ENCODE measurements at regions not wholly inside any gene's neighbourhood (a gene's known extent, or its start where the extent isn't known, plus 50 kb on each side); places are given as distances from the start of the nearest gene placed in this dataset.

DNA sequence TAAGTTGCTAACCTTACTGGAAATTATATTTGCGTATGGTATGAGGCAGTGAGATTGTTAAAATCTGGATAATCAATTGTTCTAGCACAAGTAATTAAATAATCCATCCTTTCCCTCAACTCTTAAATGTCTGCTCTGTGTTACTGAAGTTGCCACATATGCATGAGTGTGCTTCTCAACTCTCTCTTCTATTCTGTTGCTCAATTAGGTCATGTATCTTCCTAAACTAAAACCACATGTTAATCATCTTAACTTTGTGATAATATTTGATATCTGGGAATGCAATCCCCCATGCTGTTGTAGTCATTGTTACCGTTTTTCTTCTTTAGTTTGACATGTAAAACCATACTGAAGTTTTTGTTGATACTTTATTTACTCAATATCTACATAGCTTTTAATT lies 63.5 kb upstream of the STMND1 start:
- H3K27ac ChIP-seq: no peak overlapping the region
- intact Hi-C loops (cut with DNase I): no loop called here
- H3K9ac ChIP-seq (ENCODE audit: low read depth in 2 of 2, low read length in 2 of 2): no peak overlapping the region
- TF ChIP-seq, protein P1, sequence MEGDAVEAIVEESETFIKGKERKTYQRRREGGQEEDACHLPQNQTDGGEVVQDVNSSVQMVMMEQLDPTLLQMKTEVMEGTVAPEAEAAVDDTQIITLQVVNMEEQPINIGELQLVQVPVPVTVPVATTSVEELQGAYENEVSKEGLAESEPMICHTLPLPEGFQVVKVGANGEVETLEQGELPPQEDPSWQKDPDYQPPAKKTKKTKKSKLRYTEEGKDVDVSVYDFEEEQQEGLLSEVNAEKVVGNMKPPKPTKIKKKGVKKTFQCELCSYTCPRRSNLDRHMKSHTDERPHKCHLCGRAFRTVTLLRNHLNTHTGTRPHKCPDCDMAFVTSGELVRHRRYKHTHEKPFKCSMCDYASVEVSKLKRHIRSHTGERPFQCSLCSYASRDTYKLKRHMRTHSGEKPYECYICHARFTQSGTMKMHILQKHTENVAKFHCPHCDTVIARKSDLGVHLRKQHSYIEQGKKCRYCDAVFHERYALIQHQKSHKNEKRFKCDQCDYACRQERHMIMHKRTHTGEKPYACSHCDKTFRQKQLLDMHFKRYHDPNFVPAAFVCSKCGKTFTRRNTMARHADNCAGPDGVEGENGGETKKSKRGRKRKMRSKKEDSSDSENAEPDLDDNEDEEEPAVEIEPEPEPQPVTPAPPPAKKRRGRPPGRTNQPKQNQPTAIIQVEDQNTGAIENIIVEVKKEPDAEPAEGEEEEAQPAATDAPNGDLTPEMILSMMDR (IDR thresholded peaks at IDR 0.05): no peak
- DNase-seq: no peak
- no peak overlapping the region for H3K4me3 ChIP-seq
- H3K36me3 ChIP-seq: no peaks in the 10 kb centered on the region
- no peaks in the 10 kb centered on the region for H3K27me3 ChIP-seq
- no peaks in the 10 kb centered on the region for H3K9me3 ChIP-seq
- H3K4me1 ChIP-seq: no peaks in the 10 kb centered on the region

DNA sequence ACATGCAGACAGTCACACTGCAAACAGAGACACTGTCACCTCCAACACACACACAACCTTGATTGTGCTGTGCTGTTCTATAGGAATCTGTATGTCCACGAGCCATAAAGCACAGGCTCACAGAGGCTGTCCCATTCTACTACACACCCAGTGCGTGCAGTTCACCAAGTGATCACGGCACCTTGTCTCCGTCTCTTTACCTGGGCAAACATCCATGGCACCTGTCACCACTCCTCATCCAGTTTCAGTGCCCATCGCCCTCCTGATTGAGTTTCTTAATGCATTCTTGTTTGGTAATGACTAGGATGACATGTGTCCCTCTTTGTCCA lies 65.8 kb upstream of the STMND1 start:
- Histone ChIP-seq H3K9me3 (no peaks in the 10 kb centered on the region), H3K27ac (no peak overlapping the region), H3K27me3 (no peaks in the 10 kb centered on the region), H3K9ac (ENCODE audit: low read depth in 2 of 2, low read length in 2 of 2) (no peak overlapping the region), H3K4me3 (no peak overlapping the region), H3K36me3 (no peaks in the 10 kb centered on the region), H3K4me1 (no peaks in the 10 kb centered on the region)
- DNase-seq: peak; percentile 34
- TF ChIP-seq, protein P1 (IDR thresholded peaks at IDR 0.05): no peak
- intact Hi-C loops (cut with DNase I): no loop called here

DNA sequence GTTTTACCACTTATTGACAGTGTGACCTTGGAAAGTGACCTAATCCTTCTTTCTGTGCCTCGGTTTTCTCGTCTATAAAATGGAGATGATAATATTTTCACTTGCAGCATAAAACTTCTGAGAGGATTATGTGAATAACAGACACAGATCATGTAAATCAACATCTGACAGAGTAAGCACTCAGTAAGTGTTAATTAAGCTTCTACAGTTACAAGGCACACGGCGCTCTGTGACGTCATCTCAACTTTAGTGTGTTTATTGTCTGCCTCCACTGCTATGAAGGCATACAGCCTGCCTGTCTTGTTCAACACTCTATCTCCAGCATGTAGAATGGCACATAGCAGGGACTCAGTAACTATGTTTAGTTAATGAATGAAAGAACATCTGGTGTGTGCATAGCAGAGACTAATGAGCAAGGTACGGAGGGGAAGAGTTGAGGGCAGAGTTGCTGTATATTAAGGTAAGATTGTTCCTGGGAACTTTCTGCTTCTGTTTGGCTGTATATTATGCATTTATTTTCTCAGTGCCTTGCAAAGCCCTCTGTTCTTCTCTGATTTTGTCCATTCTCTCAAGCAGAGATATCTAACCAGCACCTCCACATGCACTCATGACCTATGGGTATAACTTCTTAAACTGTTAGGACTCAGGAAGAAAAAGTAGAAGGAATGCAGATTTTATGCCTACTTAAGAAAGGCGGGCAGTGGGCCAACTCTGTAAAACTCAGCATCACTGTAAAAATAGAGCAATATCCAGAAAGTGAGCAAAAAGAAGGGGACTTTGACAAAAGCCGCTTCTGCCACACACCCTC lies 66.4 kb upstream of the STMND1 start:
- Histone ChIP-seq H3K4me1 (no peaks in the 10 kb centered on the region), H3K9me3 (no peaks in the 10 kb centered on the region), H3K36me3 (no peaks in the 10 kb centered on the region), H3K4me3 (no peak overlapping the region), H3K27ac (no peak overlapping the region), H3K27me3 (no peaks in the 10 kb centered on the region), H3K9ac (ENCODE audit: low read depth in 2 of 2, low read length in 2 of 2) (no peak overlapping the region)
- TF ChIP-seq, protein P1 (IDR thresholded peaks at IDR 0.05): no peak
- intact Hi-C loops (cut with DNase I): no loop called here
- peak; percentile 30 for DNase-seq

DNA sequence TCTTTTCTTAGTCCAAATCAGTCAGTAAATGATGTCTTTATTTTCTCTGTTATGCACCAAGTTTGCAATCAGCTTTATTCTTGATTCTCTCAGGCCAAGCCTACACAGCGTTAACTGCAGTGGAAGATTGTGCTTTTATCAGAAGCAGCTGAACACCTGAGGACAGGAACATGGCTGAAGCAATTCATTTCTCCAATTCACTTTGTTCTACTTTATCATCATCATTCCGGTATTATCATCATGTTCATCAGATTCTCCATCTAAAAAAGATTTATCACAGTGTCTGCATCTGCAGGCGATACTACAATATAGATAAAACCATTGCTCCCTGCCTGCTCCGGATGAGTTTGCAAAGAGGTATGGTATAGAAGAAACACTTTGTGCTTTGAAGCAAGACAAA lies 68.1 kb upstream of the STMND1 start:
- peak overlapping the region; percentile 41 for H3K27ac ChIP-seq
- no peaks in the 10 kb centered on the region for H3K9me3 ChIP-seq
- DNase-seq: no peak
- H3K4me1 ChIP-seq: no peaks in the 10 kb centered on the region
- TF ChIP-seq, protein P1 (IDR thresholded peaks at IDR 0.05): no peak
- intact Hi-C loops (cut with DNase I): no loop called here
- H3K4me3 ChIP-seq: no peak overlapping the region
- H3K9ac ChIP-seq (ENCODE audit: low read depth in 2 of 2, low read length in 2 of 2): no peak overlapping the region
- H3K27me3 ChIP-seq: no peaks in the 10 kb centered on the region
- H3K36me3 ChIP-seq: no peaks in the 10 kb centered on the region

DNA sequence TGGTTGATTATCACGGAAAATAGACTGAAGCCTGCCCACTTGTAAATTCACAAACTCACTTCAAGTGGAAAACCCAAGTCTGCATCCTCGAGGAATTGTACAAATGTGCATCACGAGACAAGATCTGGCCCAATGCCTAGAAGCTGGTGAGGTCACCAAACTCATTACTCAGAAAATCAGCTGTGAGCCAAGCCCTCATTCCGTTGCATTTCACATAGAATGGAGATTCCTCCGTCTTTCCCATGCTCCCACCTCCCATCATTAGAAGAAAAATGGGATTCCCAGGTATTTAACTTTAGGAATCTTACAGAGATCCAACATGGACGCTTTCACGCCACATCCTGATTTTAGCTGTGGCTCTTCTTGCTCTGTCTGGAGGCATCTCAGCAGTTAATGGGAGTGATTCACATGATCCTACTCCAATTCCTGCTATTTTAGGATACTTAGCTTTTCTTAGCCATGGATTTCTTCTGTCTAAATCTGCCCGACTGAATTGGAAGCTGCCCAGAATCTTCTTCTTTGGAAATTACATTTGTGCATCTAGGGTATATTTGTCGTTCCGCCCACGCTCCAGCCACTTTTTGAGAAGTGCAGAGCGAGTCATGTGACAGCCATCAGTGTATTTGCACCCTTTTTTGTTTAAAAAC lies 68.7 kb upstream of the STMND1 start:
- no peaks in the 10 kb centered on the region for H3K9me3 ChIP-seq
- intact Hi-C loops (cut with DNase I): no loop called here
- H3K27ac ChIP-seq: peak overlapping the region; percentile 41
- no peaks in the 10 kb centered on the region for H3K4me1 ChIP-seq
- TF ChIP-seq, protein P1 (IDR thresholded peaks at IDR 0.05): no peak
- no peaks in the 10 kb centered on the region for H3K36me3 ChIP-seq
- peak; percentile 68 for DNase-seq
- no peak overlapping the region for H3K9ac ChIP-seq (ENCODE audit: low read depth in 2 of 2, low read length in 2 of 2)
- H3K4me3 ChIP-seq: no peak overlapping the region
- H3K27me3 ChIP-seq: no peaks in the 10 kb centered on the region
